ENCODE measurements at regions not wholly inside any gene's neighbourhood (a gene's known extent, or its start where the extent isn't known, plus 50 kb on each side); places are given as distances from the start of the nearest gene placed in this dataset.

DNA sequence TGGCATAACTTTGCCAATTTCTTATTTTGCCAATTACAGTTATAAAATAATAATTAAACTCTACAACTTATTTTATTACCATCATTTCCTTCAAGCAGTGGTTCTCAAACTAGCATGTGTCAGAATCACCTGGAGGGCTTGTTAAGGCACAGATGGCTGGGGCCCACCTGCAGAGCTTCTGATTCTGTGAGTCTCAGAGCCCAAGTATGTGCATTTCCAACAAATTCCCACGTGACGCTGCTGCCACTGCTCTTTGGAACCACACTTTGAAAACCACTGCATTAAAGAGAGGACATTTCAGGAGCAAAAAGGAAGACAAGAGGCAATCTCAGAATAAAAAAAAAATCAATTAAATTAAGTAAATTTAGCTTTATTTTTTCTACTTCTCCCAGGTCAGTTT, 94.0 kb upstream of the HNRNPA3 start:
- DNase-seq (ENCODE audit: low spot score), result no peak

- DNase-seq (ENCODE audit: low spot score), result no peak
Observed at GRCh38 chr2:177119099-177119498, 93.5 kb upstream of the HNRNPA3 start.

- DNase-seq (ENCODE audit: low spot score), result no peak
Observed at GRCh38 chr2:177123048-177123447, 89.5 kb upstream of the HNRNPA3 start.

DNA sequence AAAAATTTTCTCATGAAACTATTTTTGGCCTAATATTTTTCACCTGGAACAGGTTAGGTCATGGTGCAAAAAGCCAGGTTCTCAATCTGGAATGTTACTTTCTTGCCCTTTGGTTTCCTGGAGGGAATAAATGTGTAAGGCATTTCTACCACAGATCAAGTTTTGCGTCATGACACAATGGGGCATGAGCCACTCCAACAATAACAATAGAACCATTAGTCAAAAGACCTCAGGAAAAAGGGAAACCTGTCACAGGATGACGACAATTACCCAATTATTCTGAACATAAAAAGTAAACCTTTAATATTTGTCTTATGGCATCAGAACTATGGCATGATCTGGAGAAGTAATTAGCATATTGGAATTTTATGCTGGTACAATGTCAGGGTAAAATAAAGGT, 88.2 kb upstream of the HNRNPA3 start:
- no peak for DNase-seq (ENCODE audit: low spot score)

DNA sequence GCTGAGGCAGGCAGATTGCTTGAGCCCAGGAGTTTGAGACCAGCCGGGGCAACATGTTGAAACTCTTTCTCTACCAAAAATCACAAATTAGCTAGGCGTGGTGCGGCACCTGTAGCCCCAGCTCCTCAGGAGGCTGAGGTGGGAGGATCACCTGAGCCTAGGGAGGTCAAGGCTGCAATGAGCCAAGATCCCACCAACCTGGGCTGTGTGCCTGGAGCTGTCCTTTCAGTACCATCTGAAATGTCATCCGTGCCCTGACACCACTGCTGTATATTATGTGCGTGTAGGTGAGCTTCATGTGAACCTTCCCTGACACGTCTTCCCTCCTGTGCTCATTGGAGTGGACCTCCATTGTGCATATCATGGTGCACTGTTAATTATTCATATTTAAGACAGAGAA, 84.8 kb upstream of the HNRNPA3 start:
- no peak for DNase-seq (ENCODE audit: low spot score)

DNA sequence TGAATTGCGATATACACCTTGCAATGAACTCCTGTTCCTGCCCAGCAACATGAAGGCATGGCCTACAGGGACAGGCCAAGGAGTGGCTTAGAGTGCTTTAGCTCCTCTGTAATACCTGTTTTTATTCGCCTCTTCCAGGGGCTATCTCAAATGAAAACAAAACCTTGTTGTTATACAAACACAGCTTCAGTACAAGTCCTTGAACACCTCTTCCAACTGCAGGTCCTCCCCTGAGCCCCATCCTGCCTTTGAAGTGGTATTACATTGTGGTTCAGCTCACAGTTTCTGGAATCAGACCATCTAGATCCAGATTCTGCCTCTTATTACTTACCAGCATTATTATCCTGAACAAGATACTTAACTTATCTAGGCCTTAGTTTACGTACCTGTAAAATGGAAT, 83.0 kb upstream of the HNRNPA3 start:
- no peak for DNase-seq (ENCODE audit: low spot score)

- DNase-seq (ENCODE audit: low spot score), result no peak
Observed at GRCh38 chr2:177131858-177132257, 80.7 kb upstream of the HNRNPA3 start.

- no peak for DNase-seq (ENCODE audit: low spot score)
Observed at GRCh38 chr2:177138823-177139222, 73.8 kb upstream of the HNRNPA3 start.

- DNase-seq (ENCODE audit: low spot score), result no peak
Observed at GRCh38 chr2:177141866-177142265, 70.7 kb upstream of the HNRNPA3 start.

DNA sequence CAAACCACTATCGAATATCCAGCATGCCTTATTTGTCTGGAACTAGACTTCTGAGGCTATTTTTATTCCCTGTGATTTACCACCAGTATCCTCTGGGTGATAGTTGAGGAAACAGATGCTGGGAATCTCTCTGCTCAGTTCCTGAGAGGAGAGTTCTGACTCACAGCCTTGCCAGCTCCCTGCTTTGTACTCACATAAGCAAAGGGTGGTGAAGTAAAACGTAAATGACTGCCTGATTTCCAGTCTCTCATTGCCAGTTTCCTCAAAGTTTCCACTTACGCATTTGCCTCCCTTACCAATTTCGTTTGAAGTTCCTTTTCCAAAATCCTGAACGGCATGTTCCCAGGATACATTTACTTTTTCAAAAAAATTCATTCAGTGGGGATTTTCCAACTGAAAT, 69.2 kb upstream of the HNRNPA3 start:
- no peak for DNase-seq (ENCODE audit: low spot score)

GRCh38 chr2:177147093-177147694, 65.4 kb upstream of the HNRNPA3 start:
- peak; percentile 49 for DNase-seq (ENCODE audit: low spot score)

GRCh38 chr2:177147834-177148445, 64.7 kb upstream of the HNRNPA3 start:
- DNase-seq (ENCODE audit: low spot score), result peak; percentile 7

DNA sequence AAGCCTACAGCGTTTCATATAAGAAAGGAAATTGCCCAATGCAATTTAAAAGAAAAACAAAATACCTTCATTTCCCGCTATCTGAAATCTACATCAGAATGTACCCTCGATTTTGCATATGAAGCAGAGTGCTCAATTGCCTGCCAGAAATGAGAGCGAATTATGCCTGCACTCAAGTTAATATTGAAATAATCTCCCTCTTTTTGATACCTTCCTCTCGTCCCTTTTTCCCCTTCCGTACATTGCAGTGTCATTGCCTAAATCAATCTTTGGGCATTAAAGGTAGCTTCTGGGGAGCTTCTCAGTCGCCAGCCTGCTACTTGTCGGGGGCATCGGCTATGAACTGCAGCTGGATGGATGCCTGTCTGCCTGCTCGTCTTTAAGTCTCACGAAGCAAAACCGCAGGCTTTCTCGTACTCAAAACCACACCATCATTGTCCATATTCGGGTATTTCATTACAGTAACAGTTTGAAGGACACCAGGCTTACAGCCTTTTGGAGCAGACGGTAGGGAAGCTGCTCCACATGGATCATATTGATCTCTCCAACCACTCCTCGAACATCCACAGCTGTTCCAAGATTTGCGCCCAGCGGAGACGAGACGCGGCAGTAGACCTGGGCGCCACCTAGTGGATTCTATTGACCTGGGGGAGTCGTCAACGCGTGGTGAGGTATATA, 64.0 kb upstream of the HNRNPA3 start:
- peak; percentile 74 for DNase-seq (ENCODE audit: low spot score)

GRCh38 chr2:177149155-177149503, 63.5 kb upstream of the HNRNPA3 start:
- no peak for DNase-seq (ENCODE audit: low spot score)

DNA sequence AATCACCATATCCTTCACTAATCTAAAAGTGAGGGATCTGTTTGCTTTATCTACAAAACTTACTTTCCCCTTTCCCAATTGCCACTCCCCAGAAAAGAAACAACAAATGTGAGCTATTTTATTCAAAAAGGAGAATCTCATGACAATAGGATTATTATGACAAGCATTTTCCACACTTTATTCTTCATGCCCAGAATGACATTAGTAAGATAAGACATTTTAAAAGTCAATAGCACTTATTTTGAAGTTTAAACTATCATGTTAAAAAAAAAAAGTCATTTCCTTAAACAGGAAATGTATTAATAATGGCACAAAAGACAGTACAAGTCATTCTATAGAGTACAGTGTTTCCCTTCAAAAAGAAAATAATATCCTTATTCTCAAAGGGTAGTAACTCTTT, 58.8 kb upstream of the HNRNPA3 start:
- no peak for DNase-seq (ENCODE audit: low spot score)

- DNase-seq (ENCODE audit: low spot score), result no peak
Observed at GRCh38 chr2:177154809-177155208, 57.8 kb upstream of the HNRNPA3 start.

GRCh38 chr2:177155631-177156030, 57.0 kb upstream of the HNRNPA3 start:
- no peak for DNase-seq (ENCODE audit: low spot score)

- DNase-seq (ENCODE audit: low spot score), result peak; percentile 28
Observed at GRCh38 chr2:177161741-177162460, 50.7 kb upstream of the HNRNPA3 start.
